Left ventricle myocardium superior (tissue), 1 donor: ENCODE measurements at regions not wholly inside any gene's neighbourhood (a gene's known extent, or its start where the extent isn't known, plus 50 kb on each side); places are given as distances from the start of the nearest gene placed in this dataset.
"Not testable (repeated sequence)": the region's sequence is repeated elsewhere in the genome, so short reads cannot be mapped to it uniquely, and the experiment has no call there.

ENCODE experiments used
- ATAC-seq: fragments of 200-7000 bp; cut with Tn5 transposase; one replicate; pipeline ENCODE4 v1.9.1; 2020; ENCODE audit warnings: mild to moderate bottlenecking, moderate library complexity
- DNase-seq: peaks from one replicate; pipeline ENCODE4 v3.0.0-alpha.2; 2020
- intact Hi-C: fragments of 100-400 bp; cut with micrococcal nuclease; formaldehyde crosslinking; loops from one replicate; pipeline ENCODE4 v1.11.0; 2022
- donor health status: DM: no; HTN: yes; CAD: no; lungs with severe emphysema.

DNA sequence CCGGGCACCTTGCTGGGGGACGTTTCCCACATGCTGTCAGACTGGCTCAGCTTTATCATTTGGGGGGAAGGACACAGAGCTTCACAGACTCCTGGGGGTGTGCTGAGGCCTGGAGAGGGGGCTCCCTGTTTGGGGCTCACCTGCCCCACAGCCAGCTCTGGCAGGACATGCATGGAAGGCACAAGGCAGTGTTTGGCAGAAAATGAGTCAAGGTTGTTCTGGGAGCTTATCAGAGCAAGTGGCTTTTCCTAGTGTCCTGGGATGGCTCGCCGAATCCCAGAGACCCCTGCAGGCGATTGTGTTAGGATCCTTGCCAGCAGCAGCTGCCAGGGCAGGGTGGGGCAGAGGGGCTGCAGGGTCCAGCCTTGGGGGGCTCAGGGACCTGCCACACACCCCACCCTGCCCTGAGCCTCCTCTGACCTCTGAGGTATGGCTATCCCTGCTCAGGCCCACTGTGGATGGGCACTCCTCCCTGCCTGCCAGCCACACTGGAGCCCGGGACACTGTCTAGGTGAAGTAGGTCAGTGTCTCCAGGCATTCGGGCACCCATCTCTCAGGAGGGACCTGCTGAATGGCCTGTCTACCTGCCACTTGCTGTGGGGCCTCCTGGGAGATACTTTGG lies 1323.0 kb downstream of the BRD1 start:
- ATAC-seq (no peak), DNase-seq (peak; percentile 12)
- intact Hi-C loops = no loop called here

DNA sequence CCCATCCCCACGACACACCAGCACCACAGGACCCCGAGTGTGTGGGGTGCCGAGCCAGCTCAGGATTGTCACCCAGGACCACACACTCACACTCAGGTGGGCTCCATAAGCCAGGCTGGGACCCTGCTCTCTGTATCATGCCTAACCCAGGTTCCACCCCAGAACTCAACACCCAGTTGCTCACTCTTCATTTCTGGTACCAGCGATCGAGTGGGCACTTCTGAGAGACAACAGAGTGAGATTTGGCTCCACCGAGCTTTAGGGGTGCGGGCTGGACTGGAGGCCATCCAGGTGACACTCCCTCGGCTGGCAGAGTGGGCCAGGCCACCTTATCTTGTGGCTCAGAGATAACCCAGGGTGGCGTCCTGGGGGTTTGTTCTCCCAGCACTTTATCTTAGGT lies 1323.8 kb downstream of the BRD1 start:
- DNase-seq = peak; percentile 4
- no peak for ATAC-seq
- intact Hi-C loops = no loop called here

DNA sequence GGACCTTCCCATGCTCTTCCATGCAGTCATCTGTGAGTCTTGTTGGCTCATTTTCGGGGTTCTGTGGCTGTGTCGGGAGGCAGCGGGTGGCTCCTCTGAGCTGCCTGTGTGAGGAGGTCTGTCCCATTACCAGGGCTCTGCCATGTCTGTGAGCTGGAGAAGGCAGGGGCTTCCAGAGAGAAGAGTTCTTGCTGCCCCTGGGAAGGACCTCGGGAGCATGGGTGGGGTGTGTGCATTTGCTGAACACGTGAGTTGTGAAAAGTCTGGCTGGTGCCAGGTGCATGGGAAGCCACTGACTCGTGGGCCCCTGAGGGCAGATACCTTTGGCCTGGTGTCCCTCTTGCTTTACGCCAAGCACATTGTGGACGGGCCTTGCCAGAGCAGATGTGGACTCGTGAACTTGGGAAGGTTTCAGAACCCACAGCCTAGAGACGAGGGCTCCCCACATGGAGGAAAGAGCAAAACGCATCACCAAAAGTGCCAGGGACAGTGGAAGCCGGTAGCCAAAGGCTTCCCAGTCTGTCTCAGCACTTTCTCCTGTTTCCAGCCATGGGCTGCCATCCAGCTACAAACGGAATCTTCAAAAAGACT lies 1324.5 kb downstream of the BRD1 start:
- ATAC-seq = no peak
- no peak for DNase-seq
- intact Hi-C loops = no loop called here

DNA sequence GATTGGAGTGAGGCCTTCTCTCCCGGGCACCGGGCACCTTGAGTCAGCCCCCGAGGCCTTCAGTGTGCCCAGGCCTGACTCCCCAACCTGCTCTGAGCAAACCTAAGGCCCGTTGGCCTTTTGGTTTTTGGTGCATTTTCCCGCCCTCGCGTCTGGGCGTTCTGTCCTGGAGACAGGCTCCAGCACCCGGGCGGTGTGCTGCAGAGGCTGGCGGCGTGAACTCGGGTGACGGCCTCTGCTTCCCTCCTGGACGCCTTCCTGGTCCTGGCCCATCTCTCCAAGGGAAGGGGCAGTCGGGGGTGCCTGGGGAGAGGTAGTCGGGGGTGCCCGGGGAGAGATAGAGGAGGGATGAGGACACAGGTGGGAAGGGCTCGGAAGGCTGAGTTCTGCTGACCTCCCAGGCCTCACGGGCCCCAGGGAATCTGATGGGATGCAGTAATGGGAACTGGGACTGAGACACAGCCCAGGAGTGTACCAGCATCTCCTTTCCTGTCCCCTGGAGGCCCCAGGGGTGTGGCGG lies 1326.4 kb downstream of the BRD1 start:
- ATAC-seq = no peak
- peak; percentile 4 for DNase-seq
- intact Hi-C loops = no loop called here

DNA sequence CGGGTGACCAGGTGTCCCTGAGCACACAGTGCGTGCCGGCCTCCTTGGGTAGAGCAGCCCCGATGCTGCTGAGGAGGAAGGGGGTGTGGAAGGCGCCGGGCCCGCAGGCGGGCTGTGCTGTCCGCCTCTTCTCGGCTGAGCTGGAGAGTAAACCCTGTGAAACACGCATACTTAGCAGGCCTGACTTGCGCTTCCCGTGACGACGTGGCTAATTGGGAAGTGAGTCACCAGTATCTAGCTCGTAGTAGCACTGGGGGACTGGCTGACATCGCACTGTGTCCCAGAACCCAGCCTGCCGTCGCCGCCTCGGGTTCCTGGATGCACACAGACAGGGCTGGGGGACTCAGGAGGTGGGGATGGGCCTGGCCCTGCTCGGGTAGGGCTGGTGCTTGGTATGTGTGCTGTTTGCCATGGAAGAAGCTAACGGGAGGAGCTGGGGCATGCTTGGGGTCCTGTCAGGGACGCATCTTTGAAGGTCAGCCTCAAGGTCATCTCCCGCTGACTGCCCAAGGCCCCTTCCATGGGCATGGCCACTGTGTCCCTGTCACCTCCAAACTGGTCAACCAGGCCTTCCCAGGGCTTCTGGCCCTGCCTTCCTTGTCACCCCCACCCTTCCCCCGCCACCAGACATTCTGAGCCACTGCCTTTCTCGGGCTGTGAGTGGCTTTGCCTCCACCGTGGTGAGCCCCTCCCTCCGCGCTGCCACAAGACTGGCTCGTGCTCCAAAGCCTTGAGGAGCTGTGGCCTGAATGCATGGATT lies 1327.0 kb downstream of the BRD1 start:
- no peak for ATAC-seq
- DNase-seq = no peak
- intact Hi-C loops = no loop called here

DNA sequence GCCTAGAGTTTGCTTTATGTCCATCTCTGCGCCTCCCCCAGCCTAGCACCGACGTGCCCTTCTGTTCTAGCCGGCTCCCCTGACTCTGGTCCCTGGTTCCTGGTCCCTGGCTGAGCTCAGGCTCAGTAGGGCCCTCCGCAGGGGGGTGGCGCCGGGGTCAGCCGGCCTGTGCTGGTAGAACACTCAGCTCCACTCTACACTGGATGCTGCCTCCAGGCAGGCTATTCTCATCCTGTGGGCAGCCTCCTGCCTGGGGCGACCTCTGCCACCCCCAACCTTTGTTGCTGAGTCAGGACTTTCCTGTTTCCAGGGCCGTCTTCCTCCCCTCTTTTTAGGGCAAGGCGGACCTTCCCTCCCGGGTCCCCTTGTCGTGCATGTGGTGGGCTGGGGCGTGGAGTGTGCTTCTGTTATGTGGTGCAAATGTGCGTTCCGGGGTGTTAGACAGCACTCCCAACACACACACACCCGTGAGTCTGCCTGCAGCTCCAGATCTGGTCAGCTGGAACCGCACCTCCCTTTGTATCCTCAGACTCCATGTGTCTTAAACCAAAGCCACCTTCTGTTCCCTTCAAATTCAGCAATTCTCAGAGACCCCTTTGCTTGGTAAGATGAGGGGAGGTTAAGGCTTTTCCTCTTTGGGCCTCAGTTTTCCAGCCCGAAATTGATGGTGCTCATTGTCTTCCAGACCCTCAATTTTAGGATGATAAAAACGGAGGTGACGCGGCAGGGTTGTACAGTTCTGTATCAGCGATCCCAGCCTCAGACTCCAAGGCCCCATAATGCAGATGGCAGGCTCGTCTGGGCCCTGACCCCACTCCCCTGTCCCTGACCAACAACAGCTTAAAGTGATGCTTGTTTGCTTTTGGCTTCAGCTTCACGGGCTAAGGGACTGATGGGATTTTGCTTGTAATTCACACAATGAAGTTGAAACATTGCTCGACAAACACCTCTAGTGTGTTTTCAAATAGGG lies 1327.9 kb downstream of the BRD1 start:
- no peak for DNase-seq
- no peak for ATAC-seq

DNA sequence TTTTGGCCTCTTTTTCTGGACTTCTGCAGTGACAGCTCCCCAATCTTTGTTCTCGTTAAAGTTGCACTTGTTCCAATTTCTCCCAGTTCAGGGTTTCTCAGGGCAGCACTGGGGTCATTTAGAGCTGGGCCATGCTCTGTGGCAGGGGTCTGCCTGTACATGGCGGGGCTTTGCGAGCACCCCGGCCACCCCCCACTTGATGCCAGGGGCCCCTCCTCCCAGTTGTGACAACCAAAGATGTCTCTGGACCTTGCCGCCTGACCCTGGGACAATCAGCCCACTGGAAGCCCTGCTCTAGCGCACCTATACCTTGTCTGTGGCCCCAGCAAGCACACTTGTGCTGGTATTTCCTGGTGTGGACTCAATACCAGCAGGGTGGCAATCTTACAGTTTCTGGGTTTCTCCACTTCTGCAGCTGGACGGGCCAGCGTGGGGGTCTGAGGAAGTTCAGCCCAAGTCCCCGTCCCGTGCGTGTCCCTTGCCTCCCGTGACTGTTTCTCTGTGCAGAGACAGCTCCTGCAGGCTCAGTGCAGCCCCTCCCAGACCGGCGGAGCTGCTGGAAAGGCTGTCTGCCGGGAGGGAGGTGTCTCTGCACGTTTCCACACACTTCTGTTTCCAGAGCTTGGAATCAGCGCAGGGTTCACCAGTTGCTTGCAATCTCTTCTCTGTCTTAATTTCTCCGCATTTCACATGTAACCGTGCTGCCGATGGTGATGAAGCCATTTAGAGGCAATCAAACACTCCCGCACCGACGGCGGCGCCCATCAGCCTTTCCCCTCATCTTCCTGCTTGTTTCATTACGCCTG lies 1328.9 kb downstream of the BRD1 start:
- ATAC-seq (no peak), DNase-seq (no peak)
- intact Hi-C loops = no loop called here

More for the DNA sequence above, 1327.9 kb downstream of the BRD1 start:
- intact Hi-C loops = no loop called here

DNA sequence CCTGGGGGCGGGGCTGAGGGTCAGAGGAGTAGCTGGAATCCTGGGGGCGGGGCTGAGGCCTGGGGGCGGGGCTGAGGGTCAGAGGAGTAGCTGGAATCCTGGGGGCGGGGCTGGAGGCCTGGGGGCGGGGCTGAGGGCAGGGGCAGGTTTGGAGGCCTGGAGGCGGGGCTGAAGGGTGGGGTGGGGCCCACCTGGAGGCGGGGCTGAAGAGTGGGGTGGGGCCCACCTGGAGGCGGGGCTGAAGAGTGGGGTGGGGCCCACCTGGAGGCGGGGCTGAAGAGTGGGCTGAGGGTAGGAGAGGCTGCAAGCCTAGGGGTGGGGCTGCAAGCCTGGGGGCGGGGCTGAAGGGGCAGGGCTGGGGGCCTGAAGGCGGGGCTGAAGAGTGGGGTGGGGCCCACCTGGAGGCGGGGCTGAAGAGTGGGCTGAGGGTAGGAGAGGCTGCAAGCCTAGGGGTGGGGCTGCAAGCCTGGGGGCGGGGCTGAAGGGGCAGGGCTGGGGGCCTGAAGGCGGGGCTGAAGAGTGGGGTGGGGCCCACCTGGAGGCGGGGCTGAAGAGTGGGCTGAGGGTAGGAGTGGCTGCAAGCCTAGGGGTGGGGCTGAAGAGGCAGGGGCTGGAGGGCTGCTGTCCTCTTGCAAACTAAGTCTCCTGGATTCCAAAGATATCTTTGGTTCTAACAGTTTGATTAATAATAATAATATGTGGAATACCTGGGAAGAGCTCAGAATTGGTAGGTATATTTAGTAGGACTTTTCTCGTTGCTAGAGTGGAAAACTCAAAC lies 1329.7 kb downstream of the BRD1 start:
- DNase-seq, ATAC-seq, intact Hi-C loops: not testable (repeated sequence)

DNA sequence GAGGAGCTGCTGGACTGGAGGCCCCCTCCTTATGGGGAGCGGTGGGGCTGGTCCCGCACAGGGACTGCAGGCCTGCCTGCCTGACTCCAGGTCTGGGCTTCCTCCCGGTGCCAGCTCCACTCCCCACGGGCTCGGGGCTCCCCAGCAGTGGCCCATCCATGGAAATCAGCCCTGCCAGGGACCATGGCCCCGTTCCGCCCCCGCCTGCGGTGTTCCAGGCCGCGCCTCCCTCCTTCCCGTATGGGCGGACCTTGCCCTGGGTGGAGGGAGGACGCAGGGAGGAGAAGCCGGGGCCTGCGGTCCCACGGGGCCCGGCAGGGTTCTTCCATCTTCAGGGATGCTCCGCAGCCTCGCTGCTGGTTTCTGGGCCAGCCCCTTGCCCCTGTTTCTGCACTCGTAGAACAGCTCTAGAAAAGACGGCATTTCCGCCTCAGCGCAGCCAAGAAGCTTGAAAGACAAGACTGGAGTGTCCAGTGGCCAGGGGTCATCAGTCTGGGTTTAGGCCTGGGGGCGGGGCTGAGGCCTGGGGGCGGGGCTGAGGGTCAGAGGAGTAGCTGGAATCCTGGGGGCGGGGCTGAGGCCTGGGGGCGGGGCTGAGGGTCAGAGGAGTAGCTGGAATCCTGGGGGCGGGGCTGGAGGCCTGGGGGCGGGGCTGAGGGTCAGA lies 1330.6 kb downstream of the BRD1 start:
- no peak for DNase-seq
- intact Hi-C loops = no loop called here
- ATAC-seq = no peak

DNA sequence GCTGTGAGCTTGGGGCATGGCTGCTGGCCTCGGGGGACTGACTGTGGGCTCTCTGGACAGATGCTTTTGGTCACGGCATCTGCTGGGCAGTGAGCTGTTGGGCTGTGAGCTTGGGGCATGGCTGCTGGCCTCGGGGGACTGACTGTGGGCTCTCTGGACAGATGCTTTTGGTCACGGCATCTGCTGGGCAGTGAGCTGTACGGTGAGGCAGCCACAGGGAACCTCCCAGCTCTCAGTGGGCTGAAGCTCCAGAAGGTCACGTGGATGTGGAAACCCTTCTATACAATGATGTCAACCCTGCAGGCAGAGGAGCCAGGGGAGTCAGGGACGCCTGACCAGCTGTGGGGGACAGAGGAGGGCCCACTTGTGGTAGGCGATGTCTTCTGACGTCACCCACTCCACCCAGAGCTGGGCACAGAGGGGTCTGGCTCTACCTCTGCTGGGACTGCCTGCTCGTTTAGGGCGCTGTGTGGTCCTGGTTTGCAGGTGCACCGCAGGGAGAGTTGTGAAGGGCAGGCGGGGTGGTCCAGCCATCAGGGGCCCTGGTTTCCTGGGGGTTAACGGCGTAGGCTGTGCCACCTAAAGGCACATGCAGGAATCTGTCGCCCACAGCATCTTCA lies 1331.3 kb downstream of the BRD1 start:
- DNase-seq (no peak), ATAC-seq (no peak)
- intact Hi-C loops = no loop called here

DNA sequence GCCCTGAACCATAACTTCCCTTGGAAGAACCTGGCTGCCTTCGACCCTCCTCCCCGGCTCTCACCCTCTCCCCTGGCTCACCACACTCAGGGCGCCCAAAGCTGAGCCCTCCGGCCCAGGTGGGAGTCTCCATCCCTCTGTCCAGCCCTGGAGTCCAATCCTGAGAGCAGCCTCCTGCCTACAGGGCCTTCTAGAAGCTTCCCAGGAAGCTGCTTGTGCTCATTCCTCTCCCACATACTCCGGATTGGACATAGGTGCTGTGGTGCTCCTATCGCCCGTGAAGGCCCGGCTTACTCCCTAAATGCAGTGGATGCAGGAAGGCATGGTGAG lies 1332.0 kb downstream of the BRD1 start:
- intact Hi-C loops = no loop called here
- ATAC-seq (no peak), DNase-seq (no peak)

DNA sequence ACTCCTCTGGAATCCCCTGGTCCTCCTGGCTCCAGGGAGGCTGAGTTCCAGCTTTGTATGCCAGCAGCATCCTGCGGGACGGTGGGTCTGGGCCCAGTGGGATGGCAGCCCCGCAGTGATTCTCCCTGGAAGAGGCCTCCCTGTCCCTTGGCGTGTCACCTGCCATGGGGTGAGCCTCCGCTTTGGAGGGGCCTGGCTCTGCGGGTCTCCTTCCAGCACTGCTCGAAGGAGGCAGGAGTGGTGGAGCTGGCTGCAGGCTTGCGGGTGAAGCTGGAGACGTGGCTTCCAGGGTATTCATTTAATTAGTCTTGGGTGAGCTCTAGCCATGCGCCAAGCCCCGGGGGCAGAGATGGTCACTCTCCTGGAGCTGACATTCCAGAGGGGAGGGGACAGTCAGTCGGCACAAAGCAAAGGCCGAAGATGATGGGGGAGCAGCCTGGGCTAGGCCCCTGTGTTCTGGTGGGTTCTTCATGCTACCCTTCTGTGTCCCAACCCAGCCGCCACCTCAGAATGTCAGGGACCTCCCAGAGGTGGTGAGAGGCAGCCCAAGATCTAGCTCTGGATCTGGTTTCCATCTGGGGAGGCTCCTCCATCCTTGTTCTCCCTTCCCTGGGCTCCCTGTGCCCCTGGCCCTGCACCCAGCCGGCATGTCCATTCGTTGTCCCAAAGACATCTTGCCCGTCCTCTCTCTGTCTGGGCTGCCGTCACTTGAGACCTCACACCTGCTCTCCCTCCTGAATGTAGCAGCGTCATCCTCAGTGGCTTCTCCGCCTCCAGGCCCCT lies 1332.5 kb downstream of the BRD1 start:
- intact Hi-C loops = no loop called here

DNA sequence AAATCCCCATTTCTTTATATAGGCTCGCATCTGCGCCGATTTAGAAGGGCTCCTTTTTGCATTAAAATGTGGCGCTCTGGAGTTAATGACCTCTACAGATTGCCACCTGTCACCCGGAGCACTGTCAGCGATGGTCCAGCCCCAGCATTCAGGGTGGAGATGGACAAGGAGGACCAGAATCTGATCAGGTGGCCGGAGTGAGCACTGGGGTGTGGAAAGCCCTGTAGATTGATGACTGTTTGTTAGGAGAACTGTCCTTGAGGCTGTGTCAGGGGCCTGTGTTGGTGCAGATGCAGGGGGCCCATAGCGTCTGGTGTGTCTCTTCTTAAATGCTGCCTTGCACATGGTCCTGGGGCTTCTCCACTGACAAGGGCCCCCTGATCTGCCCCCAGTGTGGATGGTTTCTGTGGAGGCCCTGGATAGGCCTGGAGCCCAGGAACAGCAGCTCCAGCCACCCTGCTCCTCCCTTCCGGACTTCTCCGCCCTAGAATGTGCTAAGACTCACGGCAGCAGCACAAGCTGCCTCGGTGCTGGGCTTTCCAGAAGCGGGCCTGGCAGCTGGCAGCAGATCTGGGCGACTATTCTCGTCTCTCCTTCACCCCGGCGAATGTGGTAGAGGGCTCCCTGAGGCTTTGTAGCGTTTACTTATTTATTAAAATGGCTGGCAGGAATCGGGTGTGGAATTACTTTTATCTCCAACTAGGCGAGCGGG lies 1333.3 kb downstream of the BRD1 start:
- intact Hi-C loops = no loop called here
- no peak for DNase-seq

More for the DNA sequence above, 1332.5 kb downstream of the BRD1 start:
- DNase-seq (no peak), ATAC-seq (no peak)

DNA sequence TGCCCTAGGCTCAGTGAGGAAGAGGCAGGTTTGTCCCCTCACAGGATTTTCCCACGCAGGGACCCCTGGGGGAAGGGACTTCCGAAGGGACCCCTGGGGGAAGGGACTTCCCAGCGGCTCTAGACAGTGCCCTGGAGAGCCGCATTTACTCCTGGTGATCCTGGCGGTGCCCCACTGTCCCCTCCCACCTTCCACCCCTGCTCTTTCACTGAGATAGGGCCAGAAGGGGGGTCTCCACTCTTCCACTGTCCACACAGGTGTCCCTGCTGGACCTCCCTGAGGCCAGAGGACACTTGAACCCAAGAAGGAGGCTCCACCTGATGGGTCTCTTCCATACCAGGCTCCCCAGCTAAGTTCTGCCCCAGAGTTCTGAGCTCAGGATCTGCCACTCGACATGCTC lies 1333.9 kb downstream of the BRD1 start:
- intact Hi-C loops = no loop called here
- ATAC-seq (no peak), DNase-seq (no peak)

More for the DNA sequence above, 1333.3 kb downstream of the BRD1 start:
- ATAC-seq = no peak
